ENCODE measurements at regions not wholly inside any gene's neighbourhood (a gene's known extent, or its start where the extent isn't known, plus 50 kb on each side); places are given as distances from the start of the nearest gene placed in this dataset.
"Not testable (repeated sequence)": the region's sequence is repeated elsewhere in the genome, so short reads cannot be mapped to it uniquely, and the experiment has no call there.

DNA sequence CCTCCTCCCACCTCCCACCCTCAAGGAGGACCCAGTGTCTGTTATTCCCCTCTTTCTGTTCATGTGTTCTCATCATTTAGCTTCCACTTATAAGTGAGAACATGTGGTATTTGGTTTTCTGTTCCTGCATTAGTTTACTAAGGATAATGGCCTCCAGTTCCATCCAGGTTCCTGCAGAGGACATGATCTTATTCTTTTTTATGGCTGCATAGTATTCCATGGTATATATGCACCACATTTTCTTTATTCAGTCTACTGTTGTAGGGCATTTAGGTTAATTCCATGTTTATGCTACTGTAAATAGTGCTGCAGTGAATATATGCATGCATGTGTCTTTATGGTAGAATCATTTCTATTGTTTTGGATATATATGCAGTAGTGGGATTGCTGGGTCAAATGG lies 180.4 kb upstream of the KLF3 start:
- DNase-seq, result not testable (repeated sequence)

DNA sequence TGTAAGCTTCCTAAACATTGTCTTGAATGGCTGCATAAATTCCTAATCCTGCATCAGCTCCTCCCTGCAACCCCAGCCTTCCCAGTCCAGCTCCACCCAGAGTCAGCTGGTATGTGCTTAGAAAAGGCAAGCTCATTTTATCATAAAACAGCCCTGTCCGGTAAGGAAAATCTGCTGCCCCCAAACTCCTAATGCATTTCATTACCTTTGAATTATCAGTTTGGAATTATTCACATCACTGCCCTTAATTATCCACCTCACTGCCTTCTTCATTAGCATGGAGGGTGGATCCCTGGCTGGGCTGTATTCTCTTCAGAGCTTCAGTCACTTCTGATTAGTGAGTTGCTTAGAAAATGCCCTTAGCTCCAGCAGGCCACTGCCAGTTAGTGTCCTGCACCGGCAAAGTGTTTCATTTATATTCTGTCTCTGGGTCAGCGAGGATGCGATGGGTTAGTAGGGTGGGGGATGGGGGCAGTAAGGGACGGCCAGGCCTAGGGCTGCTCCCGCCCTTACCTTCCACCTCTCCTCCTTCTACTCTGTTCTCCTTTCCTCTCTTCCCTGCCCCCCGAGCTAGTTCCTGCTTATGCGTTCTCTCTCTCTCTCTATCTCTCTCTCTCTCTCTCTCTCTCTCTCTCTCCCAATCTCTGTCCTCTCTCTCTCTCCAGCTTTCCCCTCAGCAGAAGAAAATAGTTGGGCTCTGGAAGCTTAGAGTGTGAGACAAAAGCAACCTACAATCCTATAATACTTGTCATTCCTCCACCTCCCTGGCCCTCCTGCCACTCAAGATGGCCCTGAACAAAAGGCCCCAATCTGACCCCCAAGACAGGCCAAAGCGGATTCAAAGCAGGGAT lies 174.8 kb upstream of the KLF3 start:
- DNase-seq, result peak; percentile 21

DNA sequence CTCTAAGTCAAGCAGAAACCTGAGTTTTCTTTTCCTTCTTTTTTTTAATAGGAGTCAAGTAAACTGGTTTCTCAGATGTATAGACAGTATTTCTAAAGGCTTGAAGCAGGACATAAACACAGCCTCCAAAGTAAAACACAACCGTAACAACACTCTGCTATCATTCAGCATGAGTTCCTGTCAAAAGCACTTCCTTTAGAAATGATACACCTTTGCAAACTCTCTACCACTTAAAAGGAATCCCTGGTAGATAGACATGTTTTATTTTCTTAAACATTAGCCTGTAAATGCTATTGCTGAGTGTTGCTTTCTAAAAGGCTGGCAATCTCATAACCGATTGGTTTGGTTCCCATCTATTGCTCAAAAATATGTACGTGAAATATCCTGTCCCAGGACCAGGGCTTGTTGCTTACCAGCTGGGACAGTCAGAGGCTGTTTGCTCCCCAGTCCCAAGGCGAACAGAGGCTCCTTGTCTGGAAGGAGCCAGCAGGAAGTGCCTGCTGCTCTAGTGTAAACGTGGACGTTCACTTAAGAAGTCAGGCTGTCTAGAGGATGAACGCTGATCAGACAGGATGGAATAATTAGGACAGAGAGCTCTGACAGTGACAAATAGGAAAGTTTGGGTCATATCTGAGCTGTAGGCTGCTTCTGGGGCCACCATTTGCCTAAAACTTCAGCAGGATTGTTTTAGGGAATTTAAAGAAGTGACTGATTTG lies 173.9 kb upstream of the KLF3 start:
- DNase-seq, result peak; percentile 34

DNA sequence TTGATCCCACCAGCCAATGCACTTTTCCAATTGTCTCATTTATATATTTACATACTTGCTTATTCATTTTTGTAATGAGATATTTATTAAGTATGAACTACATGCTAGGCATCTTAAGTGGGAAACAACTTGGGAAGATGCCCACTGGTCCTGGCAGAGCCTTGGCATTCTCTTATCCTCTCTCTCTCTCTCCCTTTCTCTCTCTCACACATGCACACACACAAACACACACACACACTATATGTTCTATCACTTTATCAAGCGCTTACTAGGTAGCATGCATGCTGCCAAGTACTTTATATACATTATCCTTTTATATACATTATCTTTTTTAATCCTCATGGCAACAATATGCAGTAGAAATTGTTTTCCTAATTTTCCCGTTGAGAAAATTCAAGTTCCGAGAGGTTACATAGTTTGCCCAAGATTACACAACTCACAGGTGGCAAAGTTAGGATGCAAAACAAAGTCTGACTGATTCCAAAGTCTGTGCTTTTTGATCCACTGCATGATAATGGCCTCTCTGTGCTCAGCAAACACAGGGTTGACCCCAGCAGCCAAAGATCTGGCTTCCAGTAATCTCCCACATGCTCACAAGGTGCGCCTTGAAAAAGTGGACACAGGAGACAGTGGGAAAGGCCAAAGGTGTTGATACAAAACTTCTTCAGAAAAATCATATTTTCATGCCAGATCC lies 173.1 kb upstream of the KLF3 start:
- no peak for DNase-seq

DNA sequence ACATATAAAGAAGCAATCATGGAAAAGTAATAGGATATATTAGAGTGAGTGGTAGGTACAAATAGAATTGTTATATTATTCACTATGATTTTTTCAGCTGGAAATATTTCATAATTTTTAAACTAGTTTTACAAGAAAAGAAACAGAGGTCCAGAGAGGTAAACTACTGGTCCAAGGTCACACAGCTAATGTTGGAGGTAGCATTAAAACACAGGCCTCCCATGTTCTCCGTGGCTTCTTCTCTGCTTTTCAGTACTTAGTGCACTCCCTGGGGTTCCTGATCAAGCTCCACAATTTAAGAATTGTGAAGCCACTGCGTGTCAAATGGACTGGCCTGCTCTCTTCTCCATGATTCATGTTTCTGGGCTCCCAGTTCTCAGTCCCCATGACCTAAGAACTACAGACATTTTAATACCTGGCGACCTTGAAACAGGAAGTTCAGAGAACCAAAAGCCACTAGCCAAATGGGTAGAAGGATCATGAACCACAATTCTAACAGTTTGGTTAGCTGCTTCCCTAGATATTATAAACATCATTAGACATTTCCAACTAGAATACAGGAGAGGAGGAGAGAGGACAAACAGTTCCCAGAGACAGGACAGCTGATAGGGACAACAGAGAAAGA lies 172.0 kb upstream of the KLF3 start:
- no peak for DNase-seq

DNA sequence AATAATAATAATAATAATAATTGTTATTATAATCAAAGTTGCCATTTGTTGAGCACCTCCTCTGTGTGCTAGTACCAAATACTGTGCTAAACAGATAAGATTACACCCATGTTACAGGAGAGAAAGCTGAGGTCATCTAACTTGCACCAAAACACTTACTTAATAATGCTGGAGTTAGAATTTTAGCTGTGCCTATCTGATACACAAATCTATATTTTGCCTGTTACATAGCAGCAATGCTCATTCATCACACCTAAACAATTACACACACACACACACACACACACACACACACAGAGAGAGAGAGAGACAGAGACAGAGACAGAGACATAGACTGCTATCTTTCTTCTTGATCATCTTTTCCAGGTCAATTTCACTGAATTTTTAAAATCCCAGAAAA lies 170.9 kb upstream of the KLF3 start:
- DNase-seq, result no peak

DNA sequence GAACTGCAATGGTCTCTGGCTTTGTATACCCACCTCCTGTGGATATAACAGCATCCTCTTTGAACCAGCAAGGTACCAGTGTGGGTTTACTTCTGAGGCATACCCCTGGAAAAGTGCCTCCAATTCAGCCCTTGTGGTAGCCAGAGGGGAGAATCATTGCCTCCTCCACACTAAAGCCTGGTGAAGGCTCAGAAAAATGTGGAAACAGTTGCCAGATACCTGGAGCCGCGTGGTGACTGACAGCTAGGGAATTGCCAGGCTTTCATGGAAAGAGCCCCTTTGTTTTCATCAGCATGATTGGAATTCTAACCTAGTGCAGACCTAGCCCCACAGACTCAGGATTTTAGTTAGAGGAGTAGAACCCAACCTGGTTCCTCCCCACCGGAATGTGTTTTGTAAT lies 168.6 kb upstream of the KLF3 start:
- DNase-seq, result no peak

DNA sequence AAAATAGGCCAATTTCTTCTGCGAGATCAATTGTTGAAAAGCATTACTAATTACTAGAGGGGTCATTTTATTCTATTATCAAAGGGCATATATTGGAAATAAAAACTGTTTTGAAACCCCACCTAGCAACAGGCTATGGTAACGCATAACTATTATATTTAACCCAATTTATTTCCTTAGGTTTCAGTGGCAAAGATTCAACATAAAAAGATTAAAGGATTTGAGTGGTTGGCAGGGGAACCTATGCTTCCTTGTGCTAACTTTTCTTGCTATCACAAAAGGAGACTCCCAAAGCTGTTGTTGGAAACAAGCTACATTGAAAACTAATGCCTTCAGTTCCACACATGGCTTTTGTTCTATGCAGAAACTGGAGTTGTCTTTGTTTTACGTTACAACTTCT lies 166.9 kb upstream of the KLF3 start:
- no peak for DNase-seq

DNA sequence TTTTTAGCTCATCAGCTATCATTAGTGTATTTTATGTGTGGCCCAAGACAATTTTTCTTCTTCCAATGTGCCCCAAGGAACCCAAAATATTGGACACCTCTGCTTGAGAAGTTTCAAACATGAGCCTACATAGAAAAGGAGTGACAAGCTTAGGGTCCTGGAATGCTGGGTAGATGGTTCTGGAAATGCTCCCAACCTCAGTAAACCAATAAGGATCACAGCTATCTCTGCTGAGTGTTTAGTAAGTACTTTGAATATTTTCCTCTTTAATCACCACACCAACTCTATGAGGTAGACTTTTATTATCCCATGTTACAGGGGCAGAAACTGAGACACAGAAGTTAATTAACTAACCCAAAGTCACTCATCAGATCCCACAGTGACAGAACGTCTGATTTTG lies 164.9 kb upstream of the KLF3 start:
- peak; percentile 45 for DNase-seq

DNA sequence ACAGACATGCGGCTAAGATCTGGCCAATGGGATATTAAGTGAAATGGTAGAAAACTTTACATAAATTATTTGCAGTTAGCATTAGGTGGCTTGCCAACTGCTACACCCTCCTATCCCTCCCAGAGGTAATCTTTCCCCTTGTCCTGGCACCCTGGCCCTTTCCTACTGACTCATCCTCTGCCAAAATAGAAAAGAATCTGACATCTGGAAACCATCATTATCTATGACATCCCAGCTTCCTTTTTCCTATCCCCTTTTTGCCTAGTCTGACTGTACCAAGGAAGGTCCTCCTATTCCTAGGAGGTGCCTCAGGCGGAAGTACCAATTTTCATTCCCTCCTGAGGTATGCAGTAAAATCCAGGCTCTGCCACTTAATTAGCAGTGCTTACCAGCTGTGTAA lies 163.6 kb upstream of the KLF3 start:
- DNase-seq, result peak; percentile 16

DNA sequence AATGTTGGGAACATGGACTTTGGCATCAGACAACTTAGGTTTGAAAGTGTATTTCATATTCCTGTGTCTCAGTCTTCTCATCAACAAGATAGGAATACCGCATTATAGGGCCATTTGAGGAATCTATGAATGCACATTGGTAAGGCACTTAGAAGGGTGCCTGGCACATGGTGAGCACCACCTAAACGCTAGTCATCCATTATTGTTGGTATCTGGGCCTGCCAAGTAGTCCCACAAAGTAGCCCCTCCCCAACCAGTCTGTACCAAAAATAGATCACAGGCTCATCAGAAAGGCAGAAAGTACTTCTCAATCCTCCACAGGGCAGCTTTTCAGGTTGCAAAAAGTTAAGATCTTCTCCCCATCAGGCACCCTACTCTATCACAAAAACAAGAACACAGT lies 162.3 kb upstream of the KLF3 start:
- DNase-seq, result no peak

DNA sequence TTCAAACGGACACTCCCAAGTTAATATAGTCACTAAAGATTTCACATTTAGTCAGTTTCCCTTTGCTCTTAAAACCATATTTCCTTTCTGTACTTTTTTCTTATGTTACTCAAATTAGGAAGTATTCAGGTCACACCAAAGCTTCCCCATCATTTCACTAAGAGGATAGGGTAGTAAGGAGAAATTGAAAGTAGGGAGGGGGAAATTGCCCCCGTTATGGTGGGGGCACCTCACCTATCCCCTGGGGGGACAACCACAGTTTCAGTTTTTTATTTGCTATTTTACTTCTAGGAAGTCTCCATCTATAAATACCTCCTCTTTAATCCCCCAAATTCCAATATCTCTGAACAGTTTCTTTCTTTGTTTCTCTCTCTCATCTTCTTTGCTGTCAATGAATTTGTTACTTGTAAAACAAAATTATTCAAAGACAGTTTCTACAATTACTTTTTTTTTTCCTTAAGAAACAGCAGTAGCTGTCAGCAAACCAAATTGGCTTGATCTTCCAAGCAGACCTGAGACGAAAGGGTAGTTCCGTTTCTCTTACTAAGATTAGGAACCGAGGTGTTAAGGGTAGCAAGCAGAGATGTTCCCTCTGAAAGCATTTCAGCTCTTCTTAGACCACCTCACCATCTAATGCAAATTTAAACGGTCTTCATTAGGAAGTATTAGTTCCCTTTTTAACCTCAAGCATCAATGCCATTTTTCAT lies 160.2 kb upstream of the KLF3 start:
- DNase-seq, result no peak

DNA sequence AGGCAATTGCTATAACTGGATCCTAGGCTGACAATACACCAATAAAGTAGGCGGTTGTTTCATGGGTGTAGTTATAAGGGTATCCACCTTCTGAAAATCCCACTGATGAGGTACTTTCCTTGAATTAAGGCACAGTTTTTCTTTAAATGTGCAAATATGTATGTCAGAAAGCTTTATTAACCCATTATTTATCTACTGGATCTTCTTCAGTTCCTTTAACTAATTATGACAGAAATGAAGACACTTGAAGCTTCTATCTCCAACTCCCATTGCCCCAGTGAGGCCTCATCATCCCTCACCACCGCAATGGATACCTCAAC lies 159.6 kb upstream of the KLF3 start:
- no peak for DNase-seq

DNA sequence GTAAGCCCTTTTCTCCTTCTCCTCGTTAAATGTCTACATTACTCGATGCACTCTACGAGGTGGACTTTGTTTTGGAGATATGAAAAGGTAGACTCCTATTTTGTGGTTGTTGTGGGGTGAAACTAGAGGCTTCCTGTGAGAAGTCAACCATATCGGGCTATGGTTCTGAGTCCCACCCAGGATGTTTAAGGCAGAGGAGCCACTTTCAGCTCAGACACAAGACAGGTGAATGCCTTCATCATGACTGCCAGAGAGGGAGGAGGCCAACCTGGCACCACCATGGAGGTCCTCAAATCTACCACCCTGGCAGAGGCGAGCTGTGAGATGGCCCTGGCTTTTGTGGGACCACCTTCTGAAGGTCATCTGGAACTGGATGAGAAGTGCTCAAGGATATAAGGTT lies 154.4 kb upstream of the KLF3 start:
- no peak for DNase-seq

DNA sequence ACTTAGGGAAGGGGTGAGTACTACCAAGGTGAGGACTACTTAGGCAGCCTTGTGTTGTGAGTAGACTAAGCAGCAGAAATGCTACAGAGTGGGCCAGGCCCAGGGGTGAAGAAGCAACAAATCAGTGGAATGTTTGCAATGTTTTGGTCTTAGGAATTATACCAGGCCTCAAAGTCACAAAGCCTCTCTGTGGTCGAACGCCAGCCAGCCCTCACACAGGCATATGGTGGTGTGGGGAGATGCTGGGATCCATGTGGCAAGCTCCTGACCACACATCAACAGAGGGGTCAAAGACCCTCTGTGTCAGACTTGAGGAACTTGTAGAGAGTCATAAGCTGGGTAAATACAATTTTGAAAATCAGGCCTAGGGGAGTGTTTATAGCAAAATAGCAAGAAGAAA lies 153.8 kb upstream of the KLF3 start:
- no peak for DNase-seq

DNA sequence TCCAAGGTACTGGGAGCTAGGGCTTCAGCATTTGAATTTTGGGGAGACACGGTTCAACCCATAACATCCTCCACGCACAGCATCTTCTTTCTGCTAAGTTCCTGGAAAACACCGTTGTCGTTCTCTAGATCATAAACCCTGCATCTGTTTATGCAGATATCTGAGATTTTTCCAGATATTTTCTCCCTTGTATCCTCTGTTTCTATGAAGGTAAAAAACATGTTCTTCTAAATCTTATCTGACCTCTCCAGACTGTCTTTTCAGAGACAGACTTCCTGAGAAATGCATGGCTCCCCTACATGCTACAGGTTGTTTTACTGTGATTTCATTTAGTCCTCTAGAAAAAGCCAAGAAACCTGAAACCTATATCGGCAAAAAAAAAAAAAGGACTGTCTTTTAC lies 152.3 kb upstream of the KLF3 start:
- no peak for DNase-seq

DNA sequence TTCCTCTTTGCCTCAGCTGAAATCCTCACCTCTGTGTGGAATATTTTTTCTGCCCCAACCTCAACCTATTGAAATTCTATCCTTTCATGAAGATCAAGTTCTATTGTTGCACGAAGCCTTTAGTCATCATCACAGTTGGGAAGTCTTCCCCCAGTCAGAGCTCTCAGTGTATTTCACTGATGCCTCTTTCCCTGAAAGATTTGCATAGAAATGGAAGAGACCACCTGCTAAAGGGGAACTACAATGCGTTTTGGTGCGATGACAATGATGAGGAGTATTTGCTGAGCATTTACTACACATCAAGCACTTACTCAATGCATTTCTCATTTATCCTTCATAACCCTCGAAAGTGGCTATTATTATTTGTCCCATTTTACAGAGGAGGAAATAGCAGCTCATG lies 151.2 kb upstream of the KLF3 start:
- no peak for DNase-seq

DNA sequence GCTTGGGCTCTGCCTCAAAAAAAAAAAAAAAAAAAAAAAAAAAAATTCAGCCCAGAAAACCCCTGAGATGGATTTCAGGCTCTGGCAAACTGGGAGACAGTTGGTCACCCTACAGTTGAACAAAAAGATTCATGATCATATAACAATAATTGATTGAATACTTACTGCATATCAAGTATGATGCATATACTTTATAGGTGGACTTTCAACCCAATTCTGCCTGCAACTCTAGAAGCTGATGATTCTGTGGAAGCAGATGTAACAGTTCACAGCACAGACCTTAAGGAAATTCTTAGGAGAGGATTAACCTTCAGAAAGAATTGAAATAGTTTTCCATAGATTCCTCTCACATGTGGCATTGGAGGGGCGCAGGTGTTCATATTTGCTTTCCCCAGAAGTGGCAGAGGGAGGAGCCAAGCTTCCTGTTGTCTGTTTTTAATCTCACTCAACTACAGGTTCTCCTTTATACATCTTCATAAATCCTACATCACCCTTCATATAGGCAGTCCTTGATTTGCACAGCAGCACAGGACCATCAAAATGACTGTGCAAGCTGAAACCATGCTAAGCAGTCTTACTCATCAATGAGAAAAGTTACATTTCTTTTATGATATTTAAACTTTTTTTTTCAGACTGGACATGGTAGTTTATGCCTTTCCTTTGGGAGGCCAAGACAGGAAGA lies 149.4 kb upstream of the KLF3 start:
- no peak for DNase-seq

DNA sequence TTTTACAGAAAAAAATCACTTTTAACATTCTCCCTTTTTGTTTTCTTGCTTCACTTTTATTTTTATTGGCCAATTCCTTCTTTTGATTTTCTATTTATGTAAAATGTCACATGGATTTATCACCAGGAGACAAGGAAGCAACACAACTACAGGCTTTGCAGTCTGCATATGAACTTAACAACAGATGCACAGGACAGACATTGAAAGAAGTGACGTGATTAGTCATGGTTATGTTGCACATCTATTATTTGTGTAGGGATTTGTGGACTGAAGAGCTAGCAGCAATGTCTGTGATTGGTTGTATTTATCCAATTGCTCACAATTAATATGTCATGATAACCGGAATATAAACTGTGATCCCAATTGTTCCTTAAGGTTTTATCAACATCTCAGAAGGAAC lies 147.8 kb upstream of the KLF3 start:
- DNase-seq, result no peak

DNA sequence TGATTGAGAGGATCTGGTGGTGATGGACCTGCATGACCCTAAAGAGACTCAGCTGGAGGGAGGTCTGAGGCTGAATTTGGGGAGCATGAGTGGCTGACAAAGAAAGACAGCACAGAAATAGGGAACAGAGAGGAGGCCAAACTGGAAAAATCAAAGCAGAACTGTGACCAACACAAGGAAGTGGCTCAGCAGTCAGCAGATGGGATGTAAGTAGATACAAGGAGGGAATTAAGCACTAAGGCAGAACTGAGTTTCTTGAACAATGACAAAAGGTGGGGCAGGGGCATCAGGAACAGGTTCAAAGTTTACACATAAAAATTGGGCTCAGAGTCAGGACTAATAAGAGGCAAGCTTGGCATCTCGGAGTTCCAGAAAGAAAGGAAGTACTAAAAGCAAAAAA lies 144.3 kb upstream of the KLF3 start:
- DNase-seq, result no peak

DNA sequence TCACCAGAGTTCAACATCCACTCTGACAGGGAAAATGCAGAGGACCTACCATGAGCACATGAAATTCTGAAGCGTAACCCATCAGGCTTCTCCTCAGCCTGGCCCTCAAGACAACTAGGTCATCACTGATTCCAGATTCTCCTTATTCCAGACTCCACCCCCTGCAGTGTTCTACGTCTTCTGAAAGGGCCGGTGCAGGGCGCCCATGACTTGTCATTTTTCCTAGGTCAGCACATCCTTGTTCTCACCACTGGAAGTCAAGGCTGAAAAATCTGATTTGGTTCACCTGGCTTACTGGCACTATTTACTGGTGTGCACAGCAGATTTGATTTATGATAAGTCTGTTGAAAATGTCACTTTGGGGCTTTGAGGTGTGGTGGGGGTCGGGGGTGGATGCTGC lies 140.9 kb upstream of the KLF3 start:
- no peak for DNase-seq
